Prostate gland (tissue), 2 donors: ENCODE measurements at regions not wholly inside any gene's neighbourhood (a gene's known extent, or its start where the extent isn't known, plus 50 kb on each side); places are given as distances from the start of the nearest gene placed in this dataset.

Source experiments
- DNase-seq: peaks from one replicate; pipeline ENCODE4 v3.0.0-alpha.2; 2019; ENCODE audit warnings: low spot score
- H3K27ac ChIP-seq, 2 donors: fragments of 200-600 bp; sonication (generic); 2 replicates each; pipeline ENCODE4 v1.5.1; 2017 to 2019
- H3K27me3 ChIP-seq: fragments of 200-600 bp; sonication (generic); replicated peaks from 2 replicates; pipeline ENCODE4 v1.5.1; 2019; ENCODE audit not compliant: insufficient read depth
- H3K36me3 ChIP-seq, 2 donors: fragments of 200-600 bp; sonication (generic); 1 replicate in 1 of 2; 2 replicates in 1 of 2; pipeline versions ENCODE4 v1.5.1 to v1.8.1; 2017 to 2019
- H3K4me1 ChIP-seq: fragments of 200-600 bp; sonication (generic); replicated peaks from 2 replicates; pipeline ENCODE4 v1.5.1; 2019
- H3K4me3 ChIP-seq, 2 donors: fragments of 200-600 bp; sonication (generic); 2 replicates each; pipeline ENCODE4 v1.5.1; 2017 to 2019
- H3K9me3 ChIP-seq: fragments of 200-600 bp; sonication (generic); 2 replicates; pipeline ENCODE4 v1.5.1; 2017
- POLR2A ChIP-seq: fragments of 450-650 bp; IDR thresholded peaks from one replicate; pipeline ENCODE4 v1.6.1; 2016; ENCODE audit warnings: antibody characterized with exemption, mild to moderate bottlenecking
- POLR2AphosphoS5 ChIP-seq: sonication (generic); formaldehyde crosslinking; IDR thresholded peaks from one replicate; pipeline ENCODE4 v1.6.1; 2017; ENCODE audit warnings: antibody characterized with exemption
- WGBS: methylation state at CpG from one replicate; pipeline ENCODE4 v1.1.5; 2018; 5-methylcytosine and 5-hydroxymethylcytosine counted together
- intact Hi-C: fragments of 100-400 bp; cut with DNase I; formaldehyde crosslinking; loops from one replicate; pipeline ENCODE4 v1.14.2; 2022
- TF ChIP-seq, protein P1 (sequence below), 4 experiments: fragments of 200-600 bp in 2 of 4; fragments of 450-650 bp in 2 of 4; sonication (generic) in 2 of 4; IDR thresholded peaks; 1 replicate in 3 of 4; 2 replicates in 1 of 4; pipeline ENCODE4 v1.5.1; 2016 to 2019; ENCODE audit warnings: antibody characterized with exemption in 4 of 4, mild to moderate bottlenecking in 2 of 4, moderate library complexity in 2 of 4

DNA sequence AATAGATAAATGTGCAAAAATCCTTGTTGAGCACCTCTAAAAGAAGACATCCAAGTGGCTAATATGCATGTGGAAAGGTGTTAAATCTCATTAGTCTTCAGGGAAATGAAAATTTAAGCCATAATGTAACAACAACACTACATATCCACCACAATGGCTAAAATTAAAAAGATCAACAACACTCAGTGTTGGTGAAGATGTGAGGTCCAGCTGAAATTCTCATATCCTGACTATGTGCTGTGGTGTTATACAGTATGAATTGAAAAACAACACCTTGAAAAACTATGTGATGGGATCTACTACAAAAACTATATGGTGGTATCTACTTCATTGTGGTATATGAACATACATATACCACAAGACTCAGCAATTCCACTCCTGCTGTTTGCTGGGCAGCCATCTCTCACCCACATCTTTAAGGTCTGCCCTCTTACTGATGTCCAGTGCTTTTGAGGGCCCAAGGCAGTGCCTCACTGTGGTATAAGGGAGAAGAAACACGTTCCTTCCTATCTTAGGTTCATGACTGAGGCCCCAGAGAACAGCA lies 146.4 kb downstream of the CD83 start:
- Histone ChIP-seq H3K4me3 (no peak overlapping the region), H3K27me3 (no peaks in the 10 kb centered on the region), H3K27ac (no peak overlapping the region), H3K9me3 (no peaks in the 10 kb centered on the region), H3K36me3 (no peaks in the 10 kb centered on the region), H3K4me1 (no peaks in the 10 kb centered on the region)
- intact Hi-C loops, result no loop called here
- no peak for DNase-seq
- TF ChIP-seq POLR2AphosphoS5 (no peak), POLR2A (no peak)
- TF ChIP-seq, protein P1, sequence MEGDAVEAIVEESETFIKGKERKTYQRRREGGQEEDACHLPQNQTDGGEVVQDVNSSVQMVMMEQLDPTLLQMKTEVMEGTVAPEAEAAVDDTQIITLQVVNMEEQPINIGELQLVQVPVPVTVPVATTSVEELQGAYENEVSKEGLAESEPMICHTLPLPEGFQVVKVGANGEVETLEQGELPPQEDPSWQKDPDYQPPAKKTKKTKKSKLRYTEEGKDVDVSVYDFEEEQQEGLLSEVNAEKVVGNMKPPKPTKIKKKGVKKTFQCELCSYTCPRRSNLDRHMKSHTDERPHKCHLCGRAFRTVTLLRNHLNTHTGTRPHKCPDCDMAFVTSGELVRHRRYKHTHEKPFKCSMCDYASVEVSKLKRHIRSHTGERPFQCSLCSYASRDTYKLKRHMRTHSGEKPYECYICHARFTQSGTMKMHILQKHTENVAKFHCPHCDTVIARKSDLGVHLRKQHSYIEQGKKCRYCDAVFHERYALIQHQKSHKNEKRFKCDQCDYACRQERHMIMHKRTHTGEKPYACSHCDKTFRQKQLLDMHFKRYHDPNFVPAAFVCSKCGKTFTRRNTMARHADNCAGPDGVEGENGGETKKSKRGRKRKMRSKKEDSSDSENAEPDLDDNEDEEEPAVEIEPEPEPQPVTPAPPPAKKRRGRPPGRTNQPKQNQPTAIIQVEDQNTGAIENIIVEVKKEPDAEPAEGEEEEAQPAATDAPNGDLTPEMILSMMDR (IDR thresholded peaks at IDR 0.05), result no peak
- 100% methylated on average over 1 of the region's 1 CpG for WGBS

GRCh38 chr6:14265049-14266021 lies 147.8 kb downstream of the CD83 start:
- WGBS, result 88% methylated on average over 5 of the region's 5 CpGs
- DNase-seq, result no peak
- no peaks in the 10 kb centered on the region for H3K36me3 ChIP-seq
- H3K4me1 ChIP-seq, result no peaks in the 10 kb centered on the region
- H3K9me3 ChIP-seq, result no peaks in the 10 kb centered on the region
- TF ChIP-seq, protein P1 (IDR thresholded peaks at IDR 0.05), result no peak
- TF ChIP-seq POLR2A (no peak), POLR2AphosphoS5 (no peak)
- no peaks in the 10 kb centered on the region for H3K27me3 ChIP-seq
- intact Hi-C loops, result no loop called here
- no peak overlapping the region for H3K4me3 ChIP-seq
- H3K27ac ChIP-seq, result no peak overlapping the region

- TF ChIP-seq POLR2AphosphoS5 (no peak), POLR2A (no peak)
- TF ChIP-seq, protein P1 (IDR thresholded peaks at IDR 0.05), result no peak
Observed at GRCh38 chr6:14266266-14266665, 148.7 kb downstream of the CD83 start.

DNA sequence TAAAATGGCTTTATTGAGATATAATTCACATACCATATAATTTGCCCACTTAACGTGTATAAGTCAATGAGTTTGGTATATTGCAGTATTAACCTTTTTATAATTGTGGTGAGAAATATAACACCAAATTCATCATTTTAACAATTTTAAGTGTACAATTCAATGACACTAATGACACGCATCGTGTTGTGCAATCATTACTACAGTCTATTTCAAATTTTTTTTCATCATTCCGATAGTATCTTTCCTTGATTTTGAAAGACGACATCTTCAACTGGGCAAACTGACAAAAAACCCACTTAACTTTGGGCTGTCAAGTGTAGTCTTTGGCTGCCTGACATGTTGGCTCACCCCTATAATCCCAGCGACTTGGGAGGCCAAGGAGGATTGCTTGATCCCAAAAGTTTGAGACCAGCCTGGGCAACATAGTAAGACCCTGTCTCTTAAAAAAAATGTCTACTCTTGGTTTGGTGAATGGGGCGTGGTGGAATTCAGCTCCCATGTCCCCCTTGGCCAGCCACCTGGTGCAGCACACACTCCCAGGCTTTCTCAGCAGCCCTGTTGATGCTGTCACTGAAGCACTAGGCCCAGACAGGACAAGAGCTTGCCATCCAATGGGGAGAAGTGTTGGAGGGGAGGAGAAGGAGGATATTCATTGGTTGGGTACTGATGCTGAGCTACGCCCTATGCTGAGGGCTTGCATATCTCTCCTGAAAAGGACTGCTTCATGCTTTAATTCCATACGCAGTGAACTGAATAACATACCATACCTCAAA lies 150.5 kb downstream of the CD83 start:
- H3K27ac ChIP-seq, result no peak overlapping the region
- TF ChIP-seq POLR2A, result no peak
- TF ChIP-seq, protein P1 (IDR thresholded peaks at IDR 0.05), result no peak
- TF ChIP-seq POLR2AphosphoS5, result no peak
- no peaks in the 10 kb centered on the region for H3K9me3 ChIP-seq
- 96% methylated on average over 9 of the region's 9 CpGs for WGBS
- DNase-seq, result no peak
- H3K4me3 ChIP-seq, result no peak overlapping the region
- H3K36me3 ChIP-seq, result no peaks in the 10 kb centered on the region
- no peaks in the 10 kb centered on the region for H3K27me3 ChIP-seq
- intact Hi-C loops, result no loop called here
- no peaks in the 10 kb centered on the region for H3K4me1 ChIP-seq

More at GRCh38 chr6:14266266-14266665, 148.7 kb downstream of the CD83 start:
- Histone ChIP-seq H3K27me3 (no peaks in the 10 kb centered on the region), H3K4me3 (no peak overlapping the region), H3K4me1 (no peaks in the 10 kb centered on the region), H3K9me3 (no peaks in the 10 kb centered on the region), H3K36me3 (no peaks in the 10 kb centered on the region), H3K27ac (no peak overlapping the region)
- no peak for DNase-seq
- WGBS, result 73% methylated on average over 2 of the region's 2 CpGs
- intact Hi-C loops, result no loop called here
